Limb (tissue), 2 donors: ENCODE measurements at regions not wholly inside any gene's neighbourhood (a gene's known extent, or its start where the extent isn't known, plus 50 kb on each side); places are given as distances from the start of the nearest gene placed in this dataset.

Source experiments
- DNase-seq, 2 donors: peaks; one replicate each; pipeline ENCODE4 v3.0.0-alpha.2; 2016; ENCODE audit errors: extremely low spot score in 2 of 2

DNA sequence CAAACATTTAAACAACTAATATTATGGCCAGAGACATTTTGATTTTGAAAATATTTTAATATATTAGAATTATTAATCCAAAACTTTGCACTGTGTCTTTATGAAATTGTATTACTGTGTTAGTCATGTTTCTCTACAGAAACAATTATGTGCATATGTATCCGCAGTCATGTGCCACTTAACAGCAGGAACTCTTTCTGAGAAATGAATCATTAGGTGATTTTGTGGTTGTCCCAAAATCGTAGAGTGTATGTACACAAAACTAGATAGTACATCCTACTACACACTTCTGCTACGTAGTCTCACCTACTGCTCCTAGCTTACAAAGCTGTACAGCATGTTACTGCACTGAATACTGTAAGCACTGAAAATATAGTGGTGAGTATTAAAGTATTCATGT is 479.2 kb upstream of the DSEL start:
- no peak for DNase-seq

DNA sequence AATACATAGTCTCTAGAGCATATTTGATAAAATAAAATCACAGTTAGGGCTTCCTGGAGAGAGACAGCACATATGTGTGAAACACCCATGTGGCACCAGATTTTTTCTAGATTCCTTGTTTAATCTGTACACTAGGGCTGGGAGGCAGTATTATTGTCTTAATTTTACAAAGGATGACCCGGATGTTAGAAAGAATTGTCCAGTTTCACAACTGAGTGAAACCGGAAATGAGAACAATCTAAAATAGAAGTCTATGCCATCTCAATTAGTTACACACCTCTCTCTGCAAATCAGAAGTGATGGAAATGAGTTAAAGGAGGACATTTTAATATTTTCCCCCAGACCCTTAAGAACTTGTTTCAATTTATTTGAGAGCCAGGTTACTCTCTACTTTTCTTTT is 463.7 kb upstream of the DSEL start:
- no peak for DNase-seq

DNA sequence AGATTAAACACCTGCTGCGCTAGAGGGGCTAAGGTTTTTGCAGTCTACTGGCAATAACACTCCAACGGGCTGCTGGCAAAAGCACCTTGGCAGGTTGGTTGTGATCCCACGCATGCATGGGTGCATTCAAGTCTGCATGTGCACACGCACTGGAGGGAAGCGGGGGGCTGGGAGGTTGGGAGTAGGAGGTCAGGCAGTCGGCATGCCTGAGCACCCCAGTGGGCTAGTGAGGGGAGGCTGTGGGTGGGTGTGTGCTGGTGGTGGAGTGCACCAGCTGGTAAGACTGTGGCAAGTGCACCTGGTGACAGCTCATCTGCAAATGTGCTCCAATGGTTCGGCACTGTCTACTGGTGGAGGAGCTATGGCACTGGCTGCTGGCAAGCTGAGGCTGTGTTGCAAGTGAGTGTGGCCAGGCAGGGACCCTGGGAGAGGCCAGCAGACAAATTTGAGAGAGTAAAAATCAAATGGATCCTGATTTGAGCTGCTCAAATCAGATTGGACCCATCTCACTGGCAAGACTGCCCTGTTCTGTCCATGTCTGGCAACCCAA is 460.6 kb upstream of the DSEL start:
- DNase-seq = no peak

DNA sequence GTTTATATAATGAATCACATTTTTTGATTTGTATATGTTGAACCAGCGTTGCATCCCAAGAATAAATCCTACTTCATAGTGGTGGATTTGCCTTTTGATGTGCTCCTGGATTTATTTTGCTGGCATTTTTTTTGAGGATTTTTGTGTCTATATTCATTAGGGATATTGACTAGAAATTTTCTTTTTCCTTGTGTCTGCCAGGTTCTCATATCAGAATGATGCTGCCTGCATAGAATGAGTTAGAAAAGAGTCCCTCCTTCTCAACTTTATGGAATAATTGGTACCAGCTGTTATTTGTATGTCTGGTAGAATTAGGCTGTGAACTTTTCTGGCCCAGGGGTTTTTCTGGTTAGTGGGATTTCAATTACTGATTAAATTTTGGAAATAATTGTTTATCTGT is 457.4 kb upstream of the DSEL start:
- DNase-seq = no peak

DNA sequence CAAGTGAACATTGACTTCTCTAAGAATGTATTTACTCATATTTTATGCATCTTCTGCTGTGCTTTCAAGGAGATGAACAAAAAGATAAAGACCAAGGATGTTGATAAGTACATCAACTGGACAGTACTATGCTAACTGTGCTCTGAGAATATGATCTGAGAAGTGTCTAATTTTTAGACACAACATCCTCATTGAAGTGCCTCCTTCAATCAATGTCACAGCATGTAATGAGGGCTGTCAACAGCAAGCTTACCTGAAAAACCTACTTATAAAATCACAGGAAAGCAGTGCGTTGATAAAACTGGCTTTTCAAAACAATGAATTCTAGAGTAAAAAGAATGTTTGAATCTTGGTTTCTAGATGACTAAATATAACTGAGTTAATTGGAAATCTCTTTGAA is 452.9 kb upstream of the DSEL start:
- DNase-seq = no peak

DNA sequence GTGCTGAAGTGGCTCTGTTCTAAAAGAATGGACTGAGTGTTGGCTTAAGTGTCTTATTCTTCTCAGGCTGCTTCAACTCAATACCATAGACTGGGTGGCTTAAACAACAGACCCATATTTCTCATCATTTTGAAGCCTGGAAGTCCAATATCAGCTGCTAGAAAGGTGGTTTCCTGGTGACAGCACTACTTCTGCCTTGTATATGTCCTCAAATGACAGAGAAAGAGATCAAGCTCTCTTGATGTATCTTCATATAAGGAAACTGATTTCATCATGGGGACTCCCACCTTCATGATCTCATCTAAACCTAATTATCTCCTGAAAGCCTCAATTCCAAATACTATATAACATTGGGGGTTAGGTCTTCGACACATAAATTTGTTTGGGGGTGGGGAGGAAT is 449.7 kb upstream of the DSEL start:
- DNase-seq = no peak

DNA sequence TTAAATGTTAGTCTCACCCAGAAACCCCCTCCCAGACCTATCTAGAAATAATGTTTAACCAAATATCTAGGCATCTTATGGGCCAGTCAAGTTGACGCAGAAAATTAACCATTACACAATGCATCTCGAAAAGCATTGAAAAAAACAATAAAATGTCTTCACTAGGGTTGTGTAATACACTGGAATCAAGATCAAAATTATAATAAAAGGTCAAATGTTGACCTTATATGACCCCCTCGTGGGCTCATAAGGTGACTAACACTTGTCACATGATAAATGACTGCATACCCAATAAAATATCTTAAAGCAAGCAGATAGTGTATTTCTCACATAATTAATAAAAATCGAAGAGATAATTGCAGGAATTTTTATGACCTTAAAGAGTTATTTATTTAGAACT is 447.9 kb upstream of the DSEL start:
- DNase-seq = no peak

DNA sequence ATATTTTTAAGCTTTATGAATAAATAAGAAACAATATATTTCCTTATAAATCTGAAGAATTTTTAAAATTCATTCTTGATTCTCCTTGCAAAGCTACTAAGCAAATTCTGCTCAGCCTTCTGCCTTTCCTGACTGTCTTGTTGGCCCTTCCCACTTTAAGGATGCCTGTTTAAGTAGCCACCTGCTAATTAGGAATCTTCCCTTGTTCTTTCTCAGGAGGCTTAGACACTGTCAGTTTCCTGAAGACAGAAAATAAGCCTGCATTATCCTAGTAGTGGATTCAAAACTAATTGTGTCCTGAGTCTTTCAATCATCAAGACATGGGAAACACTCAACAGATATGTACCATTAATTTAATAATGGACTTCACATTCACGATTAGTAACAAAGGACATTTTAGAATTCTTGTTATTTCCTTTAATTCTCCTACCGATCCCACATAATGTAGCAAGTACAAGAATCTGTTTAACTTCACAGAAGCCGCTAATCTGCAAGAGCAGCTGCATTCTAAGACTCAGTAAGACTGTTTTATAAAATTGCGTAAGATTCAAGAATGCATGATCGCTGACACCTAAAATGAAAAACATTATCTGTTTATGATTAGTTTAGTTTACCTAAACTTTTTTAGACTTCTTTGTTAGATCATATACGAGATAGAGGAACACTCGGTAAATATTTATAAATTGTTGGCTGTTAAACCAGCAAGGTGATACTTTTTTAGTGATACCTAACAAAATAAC is 445.4 kb upstream of the DSEL start:
- DNase-seq = no peak

DNA sequence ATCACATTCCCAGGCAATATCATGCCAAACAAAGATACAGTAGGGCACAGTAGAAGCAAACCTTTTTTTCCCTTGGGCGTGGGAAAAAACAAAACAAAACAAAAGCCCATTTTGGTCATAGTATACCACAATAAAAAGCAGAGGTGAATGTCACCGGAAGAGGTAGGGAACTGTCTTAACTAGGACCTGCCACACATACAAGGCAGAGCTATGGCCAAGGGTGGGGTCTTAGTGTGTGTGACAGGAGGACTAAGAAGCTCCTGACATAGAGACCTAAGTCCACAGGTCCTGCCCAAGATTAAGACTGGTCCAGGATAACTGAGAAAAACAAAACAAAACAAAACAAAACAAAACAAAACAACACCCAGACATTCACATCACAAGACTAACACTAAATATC is 441.2 kb upstream of the DSEL start:
- no peak for DNase-seq

DNA sequence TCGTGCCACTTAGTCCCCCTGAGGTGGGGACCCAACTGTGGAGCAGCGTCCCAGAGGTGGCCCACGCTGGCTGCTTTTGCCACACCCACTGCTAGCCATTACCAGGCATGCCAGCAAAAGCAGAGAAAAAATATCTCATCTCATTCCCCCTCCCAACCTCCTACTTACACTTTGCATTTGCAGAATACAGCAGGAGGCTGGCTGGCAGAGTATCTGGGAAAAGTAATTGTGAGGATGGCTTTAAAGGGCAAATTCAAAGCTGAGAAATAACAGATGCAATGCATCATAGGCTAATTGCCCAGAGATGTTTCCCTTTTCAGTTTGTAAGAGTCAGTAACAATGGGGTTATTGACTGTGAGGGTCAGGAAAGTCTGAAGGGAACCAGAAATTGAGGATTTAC is 438.1 kb upstream of the DSEL start:
- no peak for DNase-seq

DNA sequence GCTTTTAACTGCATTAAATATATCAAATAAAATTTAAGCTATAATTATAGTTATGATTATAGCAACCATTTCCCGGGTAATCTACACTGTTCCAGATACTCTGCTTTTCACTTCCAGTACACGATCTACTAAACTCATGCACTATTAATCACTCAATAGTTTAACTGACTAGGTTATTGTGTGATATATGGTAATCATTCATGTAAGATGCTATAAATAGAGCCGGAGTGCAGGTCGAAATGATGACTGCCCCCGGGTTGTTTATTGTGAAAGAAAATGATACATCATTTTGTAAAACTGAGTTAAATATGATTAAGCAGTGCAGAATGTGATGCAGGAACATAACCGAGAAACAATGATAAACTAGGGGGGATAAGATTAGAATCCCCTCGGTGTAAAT is 434.6 kb upstream of the DSEL start:
- no peak for DNase-seq

DNA sequence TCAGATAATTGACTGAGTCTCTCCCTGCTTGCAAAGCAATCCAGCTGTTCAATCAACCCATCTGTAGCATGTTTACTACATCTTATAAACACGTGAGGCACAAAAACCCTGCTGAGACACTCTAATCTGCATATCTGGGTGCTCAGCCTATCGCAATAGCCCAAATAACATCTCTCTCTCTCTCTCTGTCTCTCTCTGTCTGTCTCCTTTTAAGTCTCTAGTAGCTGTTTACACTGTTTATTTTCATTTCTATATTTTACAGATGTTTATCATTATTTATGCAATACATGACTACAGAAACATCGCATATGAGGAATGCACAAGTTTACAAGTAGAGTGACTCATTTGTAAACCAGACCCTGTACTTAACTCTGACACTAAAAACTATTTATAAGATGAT is 422.1 kb upstream of the DSEL start:
- no peak for DNase-seq

DNA sequence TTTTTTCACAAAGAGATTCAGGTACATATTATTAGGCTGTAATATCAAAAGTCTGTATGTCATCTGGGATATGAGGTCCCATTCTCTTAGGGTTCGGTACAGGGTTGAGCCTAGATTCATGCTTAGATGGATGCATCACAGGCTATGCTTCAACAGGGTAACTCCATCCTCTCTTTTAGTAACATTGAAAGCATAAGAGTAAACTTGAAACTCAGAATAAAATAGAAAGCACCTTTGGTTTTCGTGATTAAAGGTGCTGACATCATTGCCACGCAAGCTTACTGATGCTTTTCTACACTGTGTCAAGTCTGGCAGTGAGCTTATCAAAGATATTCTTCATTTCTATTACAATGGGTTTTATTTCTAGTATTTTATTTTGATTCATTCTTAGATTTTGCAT is 419.1 kb upstream of the DSEL start:
- no peak for DNase-seq

DNA sequence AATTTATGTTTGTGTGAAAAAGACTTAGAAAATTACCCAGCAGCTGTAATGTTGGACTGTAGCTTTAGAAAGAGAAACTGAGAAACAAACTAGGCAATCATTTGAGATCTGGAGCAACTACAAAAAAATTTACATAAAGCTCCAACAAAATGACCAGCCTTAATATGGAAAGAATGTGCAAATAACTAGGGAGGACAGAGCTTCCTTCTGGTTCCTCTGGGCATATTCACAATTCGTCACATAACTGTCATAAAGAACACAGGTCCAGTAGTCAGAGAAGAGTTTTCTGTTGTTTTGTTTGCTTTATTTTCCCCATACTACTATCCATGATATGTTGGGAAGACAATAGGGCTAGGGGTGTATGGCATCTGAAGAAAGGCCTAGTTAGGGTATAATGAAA is 416.8 kb upstream of the DSEL start:
- DNase-seq = no peak

DNA sequence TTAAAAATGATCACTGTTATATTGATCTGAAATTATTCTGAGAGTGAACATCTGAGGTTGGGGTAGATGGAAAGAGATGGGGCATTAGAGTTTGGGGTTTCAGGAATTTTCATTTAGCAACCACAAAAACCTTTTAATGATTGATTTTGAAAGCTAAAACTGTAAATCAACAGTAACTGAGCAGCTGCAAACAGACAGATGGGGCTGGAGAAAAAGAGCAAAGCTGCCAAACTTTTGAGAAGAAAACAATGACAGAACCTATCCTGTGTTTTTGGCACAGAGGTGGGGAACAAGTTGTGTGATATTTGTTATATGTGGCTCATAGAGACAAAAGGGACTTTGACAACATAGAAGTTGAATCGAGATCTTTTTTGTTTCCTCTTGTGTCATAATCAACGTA is 415.8 kb upstream of the DSEL start:
- DNase-seq = no peak

DNA sequence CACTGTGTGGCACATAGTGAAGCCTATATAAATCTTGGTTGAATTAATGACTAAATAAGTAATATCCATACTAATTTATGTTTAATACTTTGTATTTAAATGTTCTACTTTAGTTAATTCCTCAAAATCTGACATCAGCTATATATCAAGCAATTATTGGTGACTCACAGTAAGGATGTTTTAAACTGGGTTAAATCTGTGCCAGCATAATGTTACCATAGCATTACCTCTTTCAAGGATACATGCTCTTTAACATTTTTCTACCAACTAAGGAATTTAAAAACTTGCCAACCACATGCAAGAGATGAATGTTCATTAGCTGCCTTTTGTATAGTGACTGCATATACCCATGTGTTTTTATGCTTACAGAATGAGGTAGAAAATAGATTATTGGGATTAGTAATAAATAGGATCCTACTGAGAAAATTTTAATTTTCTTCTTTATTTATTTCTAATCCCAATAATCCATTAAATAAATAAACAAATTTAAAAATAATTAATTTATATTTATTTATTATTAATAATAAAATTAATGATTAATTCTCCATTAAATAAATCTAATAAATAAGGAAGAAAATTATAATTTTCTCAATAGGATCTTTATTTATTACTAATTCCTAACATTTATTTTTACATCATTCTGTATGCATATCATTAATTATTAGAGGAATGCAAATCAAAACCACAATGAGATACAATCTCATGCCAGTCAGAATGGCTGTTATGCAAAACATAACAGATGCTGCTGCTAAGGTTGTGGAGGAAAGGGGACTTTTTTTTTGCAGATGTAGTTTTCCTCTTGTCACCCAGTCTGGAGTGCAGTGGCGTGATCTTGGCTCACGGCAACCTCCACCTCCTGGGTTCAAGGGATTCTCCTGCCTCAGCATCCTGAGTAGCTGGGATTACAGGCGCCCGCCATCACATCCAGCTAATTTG is 410.7 kb upstream of the DSEL start:
- DNase-seq = no peak

DNA sequence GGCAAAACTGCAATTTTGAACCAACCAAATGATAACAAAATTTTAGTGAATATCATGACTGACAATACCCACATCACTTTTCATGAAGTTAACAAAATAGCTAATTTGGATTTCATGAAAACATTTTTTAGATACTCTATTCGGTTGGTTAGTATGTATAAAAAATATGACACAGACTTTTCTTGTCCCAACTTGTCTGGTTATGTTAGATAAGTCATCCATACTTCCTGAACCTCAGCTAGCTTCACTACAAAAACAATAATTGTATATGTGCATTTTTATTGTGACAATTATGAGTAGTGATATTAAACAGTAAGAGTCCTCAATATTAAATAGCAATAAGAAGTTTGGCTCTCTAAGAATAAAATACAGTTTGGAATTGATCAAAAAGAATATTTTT is 408.1 kb upstream of the DSEL start:
- no peak for DNase-seq

DNA sequence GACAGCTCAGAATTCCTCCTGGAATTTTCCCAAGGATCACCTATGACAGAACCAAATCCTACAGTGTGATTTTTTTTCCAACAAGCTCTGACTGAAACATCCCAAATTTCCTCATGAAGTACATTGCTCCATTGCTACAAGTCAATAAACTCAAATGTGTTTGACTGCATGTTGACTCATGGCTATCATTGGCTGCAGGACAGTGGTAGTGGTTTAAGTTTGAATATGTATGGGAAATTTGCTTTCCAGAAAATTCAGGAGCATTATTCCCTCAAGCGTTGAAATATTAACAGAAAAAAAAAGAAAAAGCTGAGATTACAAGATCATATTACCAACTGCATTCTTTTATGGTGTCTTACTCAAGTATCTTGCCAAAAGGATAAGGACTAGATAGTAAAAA is 402.8 kb upstream of the DSEL start:
- DNase-seq = no peak

DNA sequence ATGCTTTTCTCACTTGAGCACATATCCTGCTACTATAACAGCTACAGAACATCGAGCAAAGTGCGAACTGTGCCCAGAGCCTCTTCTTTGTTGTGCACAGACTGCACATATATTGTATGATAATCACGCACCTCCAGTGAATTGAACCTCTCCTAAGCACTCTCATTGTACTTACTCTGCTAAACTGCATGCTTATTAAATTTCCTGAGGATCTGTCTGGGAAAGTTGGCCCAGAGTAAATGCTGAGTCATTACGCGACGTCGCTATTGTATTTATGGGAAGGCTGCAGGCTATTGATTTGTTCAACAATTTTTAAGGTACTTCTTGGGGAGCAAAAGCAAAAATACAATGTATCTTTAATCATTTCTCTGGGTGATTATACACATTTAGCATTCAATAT is 399.6 kb upstream of the DSEL start:
- no peak for DNase-seq

DNA sequence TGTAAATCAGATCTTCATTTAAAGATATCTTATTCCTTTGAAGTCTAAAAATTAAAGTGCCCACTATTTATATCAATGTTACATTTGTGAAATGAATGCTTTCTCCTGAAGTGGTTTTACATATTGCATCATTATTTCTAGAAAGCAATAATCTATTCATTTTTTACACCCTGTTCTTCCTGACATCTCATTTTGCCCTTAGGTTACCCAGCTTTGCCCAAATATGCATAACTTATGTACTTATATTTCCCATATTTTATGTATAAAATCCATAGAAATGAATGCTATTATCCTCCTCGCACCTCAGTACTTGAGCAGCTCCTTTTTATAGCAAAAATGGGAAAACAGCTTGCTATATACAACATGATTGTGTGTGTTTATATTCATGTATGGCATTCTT is 396.5 kb upstream of the DSEL start:
- no peak for DNase-seq

DNA sequence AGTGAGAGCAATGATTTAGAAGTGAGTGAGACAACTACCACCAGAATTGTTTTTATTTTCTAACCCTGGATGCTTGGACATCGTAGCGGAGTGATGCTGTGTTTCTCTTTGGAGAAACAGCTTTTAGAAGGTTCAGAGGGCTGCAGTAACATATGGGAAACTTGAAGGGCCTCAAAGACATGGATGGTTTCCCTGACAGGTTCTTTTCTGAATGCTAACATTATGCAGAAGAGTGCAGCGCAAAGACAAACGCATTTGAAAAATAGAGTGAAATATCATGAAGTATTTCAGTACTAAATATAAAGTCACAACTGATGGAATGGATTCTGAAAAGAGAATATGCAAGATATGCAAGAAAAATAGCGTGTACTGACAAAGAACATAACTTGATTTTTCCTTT is 385.1 kb upstream of the DSEL start:
- DNase-seq = no peak

DNA sequence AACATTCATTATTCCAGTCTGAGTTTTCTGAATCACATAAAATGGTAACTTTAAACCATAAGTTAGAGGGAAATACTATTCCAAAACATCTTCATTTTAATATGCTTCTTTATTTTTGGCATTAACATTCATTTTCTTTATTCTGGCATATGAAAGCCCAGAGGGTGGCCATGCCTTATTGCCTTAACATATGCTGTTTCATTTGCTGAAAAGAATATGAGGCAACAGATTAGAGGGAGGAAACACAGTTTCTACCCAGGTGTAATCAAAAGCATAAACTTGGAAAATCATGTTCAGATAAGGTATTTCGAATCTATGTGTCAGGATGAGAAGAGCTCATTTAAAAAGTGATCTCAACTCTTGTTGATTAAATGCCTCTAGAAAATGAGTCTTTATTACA is 379.9 kb upstream of the DSEL start:
- no peak for DNase-seq

DNA sequence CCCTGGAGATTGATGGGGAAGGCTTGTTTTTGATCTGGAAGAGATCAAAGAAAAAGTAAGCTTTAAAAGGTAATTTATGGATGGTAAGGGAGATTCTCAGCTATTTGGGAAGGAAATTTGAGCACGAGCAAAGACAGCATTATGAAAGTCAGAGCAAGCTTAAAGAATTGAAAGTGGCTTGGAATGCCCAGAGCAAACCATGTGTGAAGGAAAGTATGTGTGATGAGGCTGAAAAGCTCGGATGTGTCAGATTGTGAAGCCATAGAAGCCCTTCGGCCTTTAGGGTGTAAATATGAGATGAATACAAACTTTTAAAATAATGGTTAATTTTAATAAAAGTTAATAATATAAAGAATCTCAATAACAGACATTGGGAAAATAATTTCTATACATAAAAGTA is 377.4 kb upstream of the DSEL start:
- no peak for DNase-seq
